Glutamatergic neuron (in vitro differentiated cells): ENCODE measurements at regions not wholly inside any gene's neighbourhood (a gene's known extent, or its start where the extent isn't known, plus 50 kb on each side); places are given as distances from the start of the nearest gene placed in this dataset.

ENCODE experiments used
- DNase-seq: peaks from one replicate; pipeline ENCODE4 v3.0.0; 2022
- H3K27ac Mint-ChIP-seq: one replicate; pipeline ENCODE4 v1.8.0; 2020; ENCODE audit warnings: mild to moderate bottlenecking, mixed read lengths, inconsistent platforms; ENCODE audit not compliant: unreplicated experiment
- H3K27me3 Mint-ChIP-seq: one replicate; pipeline ENCODE4 v1.8.0; 2020; ENCODE audit warnings: mild to moderate bottlenecking, moderate library complexity, mixed read lengths, inconsistent platforms; ENCODE audit not compliant: unreplicated experiment
- H3K36me3 Mint-ChIP-seq: one replicate; pipeline ENCODE4 v1.8.0; 2020; ENCODE audit warnings: mild to moderate bottlenecking, mixed read lengths, inconsistent platforms; ENCODE audit not compliant: unreplicated experiment
- H3K4me1 Mint-ChIP-seq: one replicate; pipeline ENCODE4 v1.8.0; 2020; ENCODE audit warnings: mild to moderate bottlenecking, low read depth, mixed read lengths, inconsistent platforms; ENCODE audit not compliant: unreplicated experiment
- H3K4me3 Mint-ChIP-seq: one replicate; pipeline ENCODE4 v1.8.0; 2020; ENCODE audit warnings: mild to moderate bottlenecking, mixed read lengths, inconsistent platforms; ENCODE audit not compliant: unreplicated experiment
- H3K9me3 Mint-ChIP-seq: one replicate; pipeline ENCODE4 v1.8.0; 2020; ENCODE audit warnings: mild to moderate bottlenecking, moderate library complexity, mixed read lengths, inconsistent platforms; ENCODE audit not compliant: unreplicated experiment
- CTCF ChIP-seq: fragments of 200-600 bp; sonication (generic); IDR thresholded peaks from one replicate; pipeline ENCODE4 v1.5.0; 2021; ENCODE audit not compliant: partially characterized antibody, unreplicated experiment

GRCh38 chr1:199082778-199083389 lies 444.0 kb downstream of the PTPRC start:
- Mint-ChIP-seq H3K36me3 (no peaks in the 10 kb centered on the region), H3K27ac (no peak overlapping the region), H3K27me3 (no peaks in the 10 kb centered on the region)

GRCh38 chr1:199083680-199084079 lies 444.8 kb downstream of the PTPRC start:
- H3K9me3 Mint-ChIP-seq: no peaks in the 10 kb centered on the region
- H3K36me3 Mint-ChIP-seq: no peaks in the 10 kb centered on the region
- H3K4me1 Mint-ChIP-seq: peaks cover 6% of the 10 kb centered on the region
- no peaks in the 10 kb centered on the region for H3K27me3 Mint-ChIP-seq
- no peak overlapping the region for H3K4me3 Mint-ChIP-seq
- no peak for TF ChIP-seq CTCF
- DNase-seq: no peak
- no peak overlapping the region for H3K27ac Mint-ChIP-seq

More at GRCh38 chr1:199082778-199083389, 444.0 kb downstream of the PTPRC start:
- H3K4me3 Mint-ChIP-seq: no peak overlapping the region
- H3K4me1 Mint-ChIP-seq: peaks cover 6% of the 10 kb centered on the region
- no peaks in the 10 kb centered on the region for H3K9me3 Mint-ChIP-seq
- DNase-seq: no peak
- TF ChIP-seq CTCF: no peak

GRCh38 chr1:199084293-199084692 lies 445.5 kb downstream of the PTPRC start:
- no peak overlapping the region for H3K27ac Mint-ChIP-seq
- H3K4me1 Mint-ChIP-seq: peaks cover 6% of the 10 kb centered on the region
- TF ChIP-seq CTCF: no peak
- no peaks in the 10 kb centered on the region for H3K27me3 Mint-ChIP-seq
- no peaks in the 10 kb centered on the region for H3K36me3 Mint-ChIP-seq
- no peaks in the 10 kb centered on the region for H3K9me3 Mint-ChIP-seq
- DNase-seq: no peak
- no peak overlapping the region for H3K4me3 Mint-ChIP-seq

- Mint-ChIP-seq H3K4me1 (peaks cover 6% of the 10 kb centered on the region), H3K9me3 (no peaks in the 10 kb centered on the region), H3K27ac (no peak overlapping the region), H3K36me3 (no peaks in the 10 kb centered on the region), H3K4me3 (no peak overlapping the region), H3K27me3 (no peaks in the 10 kb centered on the region)
- DNase-seq: no peak
- TF ChIP-seq CTCF: no peak
Observed at GRCh38 chr1:199085903-199086302, 447.1 kb downstream of the PTPRC start.

- Mint-ChIP-seq H3K36me3 (no peaks in the 10 kb centered on the region), H3K27me3 (no peaks in the 10 kb centered on the region), H3K27ac (no peak overlapping the region), H3K9me3 (no peaks in the 10 kb centered on the region), H3K4me3 (no peak overlapping the region), H3K4me1 (peaks cover 6% of the 10 kb centered on the region)
- TF ChIP-seq CTCF: no peak
- no peak for DNase-seq
Observed at GRCh38 chr1:199087144-199087543, 448.3 kb downstream of the PTPRC start.
